Duodenal mucosa (tissue), 2 donors: ENCODE measurements at regions not wholly inside any gene's neighbourhood (a gene's known extent, or its start where the extent isn't known, plus 50 kb on each side); places are given as distances from the start of the nearest gene placed in this dataset.

Experiments
- H3K27ac ChIP-seq: one replicate; pipeline ENCODE4 v1.7.0; 2013; ENCODE audit warnings: low read depth, low read length
- H3K27me3 ChIP-seq, 2 donors: one replicate each; pipeline ENCODE4 v1.7.0; 2013; ENCODE audit warnings: low read length in 2 of 2, control low read depth in 1 of 2; ENCODE audit not compliant: insufficient read depth in 2 of 2, control insufficient read depth in 1 of 2
- H3K36me3 ChIP-seq, 2 donors: one replicate each; pipeline ENCODE4 v1.7.0; 2013; ENCODE audit warnings: low read length in 2 of 2, control low read depth in 1 of 2; ENCODE audit not compliant: insufficient read depth in 2 of 2, control insufficient read depth in 1 of 2
- H3K4me1 ChIP-seq, 2 donors: one replicate each; pipeline ENCODE4 v1.7.0; 2013; ENCODE audit warnings: low read length in 2 of 2, control low read depth in 1 of 2; ENCODE audit not compliant: insufficient read depth in 2 of 2, control insufficient read depth in 1 of 2
- H3K4me3 ChIP-seq, 2 donors: one replicate each; pipeline ENCODE4 v1.7.0; 2013; ENCODE audit warnings: low read length in 2 of 2, low read depth in 1 of 2
- H3K9ac ChIP-seq, 2 donors: one replicate each; pipeline ENCODE4 v1.7.0; 2013; ENCODE audit warnings: low read length in 2 of 2, low read depth in 1 of 2
- H3K9me3 ChIP-seq, 2 donors: one replicate each; pipeline ENCODE4 v1.7.0; 2013; ENCODE audit warnings: low read length in 2 of 2, control low read depth in 1 of 2; ENCODE audit not compliant: control insufficient read depth in 1 of 2

DNA sequence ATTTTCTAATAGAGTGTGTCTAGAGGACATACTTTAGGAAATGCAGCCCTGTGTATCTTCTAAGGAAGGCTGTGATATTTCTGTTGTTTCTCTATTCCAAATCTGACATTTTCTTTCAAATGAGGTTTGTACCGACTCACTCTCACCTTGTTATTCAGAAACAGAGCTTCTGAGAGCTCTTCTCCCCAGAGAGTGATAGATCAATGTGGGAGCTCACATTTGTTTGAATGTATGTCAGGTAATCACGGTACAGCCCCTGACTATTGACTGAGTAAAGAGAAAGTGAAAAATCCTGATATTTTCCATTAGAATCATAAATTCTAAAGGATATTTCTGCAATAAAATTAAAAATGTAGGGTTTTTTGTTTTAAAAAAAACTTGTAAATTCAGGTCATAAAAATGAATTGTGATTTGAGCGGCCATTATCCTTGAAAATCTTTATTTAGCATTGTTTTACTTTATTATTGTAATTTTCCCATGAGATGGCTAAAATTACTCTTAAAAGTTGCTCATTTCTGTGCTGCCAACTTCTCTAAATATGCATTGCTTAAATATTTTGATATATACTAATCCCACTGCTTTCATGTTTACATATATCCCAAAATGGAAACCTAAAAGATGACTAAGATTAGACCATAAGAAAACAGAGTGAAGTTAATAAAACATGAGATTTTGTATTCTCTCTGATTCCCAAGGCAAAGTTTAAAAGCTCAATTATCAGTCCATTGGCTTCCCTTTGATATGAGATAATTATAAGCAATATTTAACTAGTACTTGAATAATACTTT, 1226.8 kb upstream of the CITED2 start:
- Histone ChIP-seq H3K4me3 (no peak overlapping the region), H3K4me1 (no peaks in the 10 kb centered on the region), H3K27ac (no peak overlapping the region), H3K9me3 (no peaks in the 10 kb centered on the region), H3K9ac (no peak overlapping the region), H3K27me3 (no peaks in the 10 kb centered on the region), H3K36me3 (no peaks in the 10 kb centered on the region)

GRCh38 chr6:140599916-140600315, 1225.5 kb upstream of the CITED2 start:
- Histone ChIP-seq H3K27ac (no peak overlapping the region), H3K27me3 (no peaks in the 10 kb centered on the region), H3K4me1 (no peaks in the 10 kb centered on the region), H3K9me3 (no peaks in the 10 kb centered on the region), H3K9ac (no peak overlapping the region), H3K4me3 (no peak overlapping the region), H3K36me3 (no peaks in the 10 kb centered on the region)

DNA sequence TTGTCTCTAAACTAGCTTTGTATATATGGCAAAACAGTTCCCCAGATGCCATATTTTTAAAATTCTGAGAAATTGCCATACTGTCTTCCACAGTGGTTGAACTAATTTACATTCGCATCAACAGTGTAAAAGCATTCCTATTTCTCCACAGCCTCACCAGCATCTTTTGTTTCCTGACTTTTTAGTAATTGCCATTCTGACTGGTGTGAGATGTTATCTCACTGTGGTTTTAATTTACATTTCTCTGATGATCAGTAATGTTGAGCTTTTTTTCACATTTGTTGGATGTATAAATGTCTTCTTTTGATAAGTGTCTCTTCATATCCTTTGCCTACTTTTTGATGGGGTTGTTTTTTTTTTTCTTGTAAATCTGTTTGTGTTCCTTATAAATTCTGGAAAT, 1222.7 kb upstream of the CITED2 start:
- Histone ChIP-seq H3K9me3 (no peaks in the 10 kb centered on the region), H3K27ac (no peak overlapping the region), H3K4me1 (no peaks in the 10 kb centered on the region), H3K36me3 (no peaks in the 10 kb centered on the region), H3K9ac (no peak overlapping the region), H3K4me3 (no peak overlapping the region), H3K27me3 (no peaks in the 10 kb centered on the region)

- H3K27me3 ChIP-seq, result no peaks in the 10 kb centered on the region
- no peak overlapping the region for H3K27ac ChIP-seq
- no peaks in the 10 kb centered on the region for H3K4me1 ChIP-seq
- H3K36me3 ChIP-seq, result no peaks in the 10 kb centered on the region
- no peak overlapping the region for H3K9ac ChIP-seq
- no peaks in the 10 kb centered on the region for H3K9me3 ChIP-seq
- H3K4me3 ChIP-seq, result no peak overlapping the region
Observed at GRCh38 chr6:140594806-140595128, 1220.3 kb upstream of the CITED2 start.

DNA sequence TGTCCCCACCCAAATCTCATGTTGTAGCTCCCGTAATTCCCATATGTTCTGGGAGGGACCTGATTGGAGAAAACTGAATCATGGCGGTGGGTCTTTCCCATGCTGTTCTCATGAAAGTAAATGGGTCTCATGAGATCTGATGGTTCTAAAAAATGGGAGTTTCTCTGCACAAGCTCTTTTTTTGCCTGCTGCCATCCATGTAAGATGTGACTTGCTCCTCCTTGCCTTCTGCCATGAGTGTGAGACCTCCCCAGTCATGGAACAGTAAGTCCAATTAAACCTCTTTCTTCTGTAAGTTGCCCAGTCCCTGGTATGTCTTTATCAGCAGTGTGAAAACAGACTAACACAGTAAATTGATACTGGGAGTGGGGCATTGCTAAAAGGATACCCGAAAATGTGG, 1218.4 kb upstream of the CITED2 start:
- H3K9ac ChIP-seq, result no peak overlapping the region
- H3K27me3 ChIP-seq, result no peaks in the 10 kb centered on the region
- no peaks in the 10 kb centered on the region for H3K4me1 ChIP-seq

GRCh38 chr6:140590641-140591040, 1216.2 kb upstream of the CITED2 start:
- no peaks in the 10 kb centered on the region for H3K9me3 ChIP-seq
- no peaks in the 10 kb centered on the region for H3K27me3 ChIP-seq
- H3K36me3 ChIP-seq, result no peaks in the 10 kb centered on the region
- H3K9ac ChIP-seq, result no peak overlapping the region
- H3K4me1 ChIP-seq, result no peaks in the 10 kb centered on the region
- H3K4me3 ChIP-seq, result no peak overlapping the region
- no peak overlapping the region for H3K27ac ChIP-seq

More for the DNA sequence above, 1218.4 kb upstream of the CITED2 start:
- no peaks in the 10 kb centered on the region for H3K36me3 ChIP-seq
- H3K9me3 ChIP-seq, result no peaks in the 10 kb centered on the region
- H3K4me3 ChIP-seq, result no peak overlapping the region
- H3K27ac ChIP-seq, result no peak overlapping the region

- Histone ChIP-seq H3K4me1 (no peaks in the 10 kb centered on the region), H3K27me3 (no peaks in the 10 kb centered on the region), H3K4me3 (no peak overlapping the region), H3K9ac (no peak overlapping the region), H3K27ac (no peak overlapping the region), H3K36me3 (no peaks in the 10 kb centered on the region), H3K9me3 (no peaks in the 10 kb centered on the region)
Observed at GRCh38 chr6:140586426-140587061, 1212.1 kb upstream of the CITED2 start.

DNA sequence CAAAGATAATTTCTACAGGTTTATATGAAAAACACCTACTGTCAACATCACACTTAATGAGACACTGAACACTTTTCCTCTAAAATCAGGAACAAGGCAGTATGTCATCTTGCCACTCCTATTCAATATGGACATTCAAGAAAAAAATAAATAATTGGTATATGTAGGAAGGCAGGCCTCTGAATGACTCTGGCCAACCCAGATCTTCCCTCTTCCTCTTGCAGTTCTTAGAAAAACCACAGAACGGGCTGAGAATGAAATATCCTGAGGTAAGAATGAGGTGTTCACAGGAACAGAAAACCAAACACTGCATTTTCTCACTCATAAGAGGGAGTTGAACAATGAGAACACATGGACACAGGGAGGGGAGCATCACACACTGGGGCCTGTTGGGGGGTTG, 1207.2 kb upstream of the CITED2 start:
- no peaks in the 10 kb centered on the region for H3K9me3 ChIP-seq
- H3K4me3 ChIP-seq, result no peak overlapping the region
- H3K27ac ChIP-seq, result no peak overlapping the region
- no peaks in the 10 kb centered on the region for H3K4me1 ChIP-seq
- H3K27me3 ChIP-seq, result no peaks in the 10 kb centered on the region
- no peaks in the 10 kb centered on the region for H3K36me3 ChIP-seq
- H3K9ac ChIP-seq, result no peak overlapping the region

GRCh38 chr6:140579918-140580317, 1205.5 kb upstream of the CITED2 start:
- no peaks in the 10 kb centered on the region for H3K4me1 ChIP-seq
- H3K27me3 ChIP-seq, result no peaks in the 10 kb centered on the region
- H3K36me3 ChIP-seq, result no peaks in the 10 kb centered on the region
- H3K9me3 ChIP-seq, result no peaks in the 10 kb centered on the region
- no peak overlapping the region for H3K27ac ChIP-seq
- H3K9ac ChIP-seq, result no peak overlapping the region
- H3K4me3 ChIP-seq, result no peak overlapping the region

DNA sequence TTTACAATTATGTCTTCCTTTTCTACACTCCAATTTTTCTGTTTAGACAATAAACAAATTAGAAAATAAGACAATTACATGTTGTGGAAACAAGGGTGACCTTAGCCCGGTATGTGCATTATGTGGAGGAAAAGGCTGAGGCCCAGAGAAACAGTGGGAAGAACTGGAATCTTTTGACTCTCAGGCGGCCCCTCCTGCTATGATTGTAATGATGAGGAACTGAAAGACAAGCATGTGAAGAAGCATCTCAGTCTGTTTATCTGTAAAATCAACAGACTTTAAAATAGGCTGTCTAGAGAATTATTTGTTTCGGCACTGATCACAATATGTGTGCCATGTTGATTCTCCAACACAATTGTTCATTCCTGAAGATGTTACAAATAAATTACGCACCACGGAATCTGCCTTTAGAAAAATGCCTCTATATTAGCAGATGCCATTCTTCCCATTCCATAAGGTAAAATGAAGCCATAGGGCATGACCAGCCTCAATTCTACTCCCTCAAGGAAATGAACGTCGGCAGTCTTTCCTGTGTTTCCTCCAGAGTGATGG, 1201.6 kb upstream of the CITED2 start:
- no peak overlapping the region for H3K27ac ChIP-seq
- no peaks in the 10 kb centered on the region for H3K9me3 ChIP-seq
- H3K4me1 ChIP-seq, result no peaks in the 10 kb centered on the region
- H3K9ac ChIP-seq, result no peak overlapping the region
- no peaks in the 10 kb centered on the region for H3K27me3 ChIP-seq
- no peak overlapping the region for H3K4me3 ChIP-seq
- H3K36me3 ChIP-seq, result no peaks in the 10 kb centered on the region
